Inflammatory macrophage (primary cell): ENCODE measurements at regions not wholly inside any gene's neighbourhood (a gene's known extent, or its start where the extent isn't known, plus 50 kb on each side); places are given as distances from the start of the nearest gene placed in this dataset.

ENCODE experiments used
- DNase-seq, 2 donors: peaks; one replicate each; pipeline ENCODE4 v3.0.0-alpha.2; 2020 to 2022

- no peak for DNase-seq
These were observed 57.3 kb upstream of the RASGEF1B start for GRCh38 chr4:81528979-81529378.

GRCh38 chr4:81528200-81528599 is 56.5 kb upstream of the RASGEF1B start:
- DNase-seq, result no peak

- no peak for DNase-seq
These were observed 56.0 kb upstream of the RASGEF1B start for GRCh38 chr4:81527709-81528108.

GRCh38 chr4:81527115-81527514 is 55.4 kb upstream of the RASGEF1B start:
- no peak for DNase-seq

GRCh38 chr4:81526706-81527105 is 55.0 kb upstream of the RASGEF1B start:
- no peak for DNase-seq

GRCh38 chr4:81523672-81524327 is 52.1 kb upstream of the RASGEF1B start:
- no peak for DNase-seq

GRCh38 chr4:81522711-81523110 is 51.0 kb upstream of the RASGEF1B start:
- no peak for DNase-seq

GRCh38 chr4:81521708-81522107 is 50.0 kb upstream of the RASGEF1B start:
- DNase-seq, result no peak
